Right ventricle myocardium inferior (tissue), 1 donor: ENCODE measurements at regions not wholly inside any gene's neighbourhood (a gene's known extent, or its start where the extent isn't known, plus 50 kb on each side); places are given as distances from the start of the nearest gene placed in this dataset.
"Not testable (repeated sequence)": the region's sequence is repeated elsewhere in the genome, so short reads cannot be mapped to it uniquely, and the experiment has no call there.

Source experiments
- ATAC-seq: fragments of 200-7000 bp; cut with Tn5 transposase; one replicate; pipeline ENCODE4 v1.9.1; 2020; ENCODE audit warnings: mild to moderate bottlenecking, moderate library complexity
- DNase-seq: peaks from one replicate; pipeline ENCODE4 v3.0.0; 2021; ENCODE audit errors: missing footprints
- intact Hi-C: fragments of 100-400 bp; cut with DNase I; formaldehyde crosslinking; loops from one replicate; pipeline ENCODE4 v1.11.0; 2022
- donor health status: DM: no; HTN: yes; CAD: no; lungs with severe emphysema.

- peak; percentile 57 for DNase-seq
- ATAC-seq, intact Hi-C loops: not testable (repeated sequence)
Measured at GRCh38 chr2:87075054-87075790, 53.6 kb upstream of the PLGLB1 start.

- ATAC-seq, intact Hi-C loops: not testable (repeated sequence)
- DNase-seq = peak; percentile 74
Measured at GRCh38 chr2:87075791-87076252, 54.2 kb upstream of the PLGLB1 start.

GRCh38 chr2:87076253-87077123 is 54.8 kb upstream of the PLGLB1 start:
- intact Hi-C loops = not testable (repeated sequence)
- ATAC-seq (peak; percentile 98), DNase-seq (peak; percentile 93)

- DNase-seq, intact Hi-C loops: not testable (repeated sequence)
- ATAC-seq = peak; percentile 49
Measured at GRCh38 chr2:87077124-87077446, 55.4 kb upstream of the PLGLB1 start.

- DNase-seq, intact Hi-C loops: not testable (repeated sequence)
- peak; percentile 46 for ATAC-seq
Measured at GRCh38 chr2:87081727-87082126, 60.1 kb upstream of the PLGLB1 start.

- DNase-seq, ATAC-seq, intact Hi-C loops: not testable (repeated sequence)
Measured at GRCh38 chr2:87088079-87088478, 66.4 kb upstream of the PLGLB1 start.

GRCh38 chr2:87089401-87089800 is 67.8 kb upstream of the PLGLB1 start:
- DNase-seq, intact Hi-C loops, ATAC-seq: not testable (repeated sequence)

GRCh38 chr2:87093252-87093651 is 71.6 kb upstream of the PLGLB1 start:
- intact Hi-C loops, DNase-seq, ATAC-seq: not testable (repeated sequence)

GRCh38 chr2:87093937-87094529 is 72.4 kb upstream of the PLGLB1 start:
- DNase-seq, intact Hi-C loops, ATAC-seq: not testable (repeated sequence)

- intact Hi-C loops, ATAC-seq, DNase-seq: not testable (repeated sequence)
Measured at GRCh38 chr2:87095804-87096203, 74.2 kb upstream of the PLGLB1 start.

GRCh38 chr2:87128761-87129553 is 107.3 kb upstream of the PLGLB1 start:
- intact Hi-C loops, DNase-seq, ATAC-seq: not testable (repeated sequence)

GRCh38 chr2:87132577-87132976 is 110.9 kb upstream of the PLGLB1 start:
- intact Hi-C loops, ATAC-seq, DNase-seq: not testable (repeated sequence)

- DNase-seq, intact Hi-C loops, ATAC-seq: not testable (repeated sequence)
Measured at GRCh38 chr2:87151835-87152493, 130.3 kb upstream of the PLGLB1 start.

GRCh38 chr2:87174454-87174853 is 152.8 kb upstream of the PLGLB1 start:
- ATAC-seq, DNase-seq, intact Hi-C loops: not testable (repeated sequence)

GRCh38 chr2:87183373-87183772 is 161.7 kb upstream of the PLGLB1 start:
- intact Hi-C loops = not testable (repeated sequence)

GRCh38 chr2:87184260-87184659 is 162.6 kb upstream of the PLGLB1 start:
- DNase-seq, intact Hi-C loops, ATAC-seq: not testable (repeated sequence)

More at GRCh38 chr2:87183373-87183772, 161.7 kb upstream of the PLGLB1 start:
- not testable (repeated sequence) for ATAC-seq, DNase-seq

- intact Hi-C loops, ATAC-seq: not testable (repeated sequence)
Measured at GRCh38 chr2:87189214-87189613, 167.6 kb upstream of the PLGLB1 start.

GRCh38 chr2:87193336-87193735 is 171.7 kb upstream of the PLGLB1 start:
- DNase-seq, intact Hi-C loops, ATAC-seq: not testable (repeated sequence)

More at GRCh38 chr2:87189214-87189613, 167.6 kb upstream of the PLGLB1 start:
- DNase-seq = not testable (repeated sequence)
